ENCODE measurements at regions not wholly inside any gene's neighbourhood (a gene's known extent, or its start where the extent isn't known, plus 50 kb on each side); places are given as distances from the start of the nearest gene placed in this dataset.

DNA sequence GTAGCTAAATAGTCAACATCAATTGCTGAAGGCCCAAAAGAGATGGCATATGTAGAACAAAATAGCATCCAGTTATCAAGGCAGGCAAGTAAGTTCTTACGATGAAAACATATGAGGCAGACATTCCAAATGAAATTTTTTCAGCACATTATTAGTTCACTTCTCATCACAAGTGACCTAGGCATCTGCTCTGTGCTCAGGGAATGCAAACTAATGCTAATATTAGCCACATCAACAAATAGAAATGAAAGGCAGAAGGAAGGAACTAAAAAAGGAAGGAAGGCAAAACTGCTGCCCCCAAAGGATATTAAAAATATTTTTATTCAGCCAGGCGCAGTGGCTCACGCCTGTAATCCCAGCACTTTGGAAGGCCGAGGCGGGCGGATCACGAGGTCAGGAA is 51.2 kb upstream of the ROCK1 start:
- Histone ChIP-seq H3K36me3 (no peaks in the 10 kb centered on the region), H3K4me1 (ENCODE audit: control insufficient read depth in 1 of 2, low read depth in 2 of 2) (peaks cover 0 to 9% of the 10 kb centered on the region in 2 donors), H3K27me3 (replicated peaks; ENCODE audit: insufficient read depth) (no peaks in the 10 kb centered on the region), H3K4me3 (no peak overlapping the region), H3K27ac (no peak overlapping the region), H3K9me3 (no peaks in the 10 kb centered on the region)
- ATAC-seq (ENCODE audit: insufficient number of reproducible peaks, low FRiP score, low read depth) (no peak), DNase-seq (ENCODE audit: low spot score) (no peak)
- TF ChIP-seq, protein P1, sequence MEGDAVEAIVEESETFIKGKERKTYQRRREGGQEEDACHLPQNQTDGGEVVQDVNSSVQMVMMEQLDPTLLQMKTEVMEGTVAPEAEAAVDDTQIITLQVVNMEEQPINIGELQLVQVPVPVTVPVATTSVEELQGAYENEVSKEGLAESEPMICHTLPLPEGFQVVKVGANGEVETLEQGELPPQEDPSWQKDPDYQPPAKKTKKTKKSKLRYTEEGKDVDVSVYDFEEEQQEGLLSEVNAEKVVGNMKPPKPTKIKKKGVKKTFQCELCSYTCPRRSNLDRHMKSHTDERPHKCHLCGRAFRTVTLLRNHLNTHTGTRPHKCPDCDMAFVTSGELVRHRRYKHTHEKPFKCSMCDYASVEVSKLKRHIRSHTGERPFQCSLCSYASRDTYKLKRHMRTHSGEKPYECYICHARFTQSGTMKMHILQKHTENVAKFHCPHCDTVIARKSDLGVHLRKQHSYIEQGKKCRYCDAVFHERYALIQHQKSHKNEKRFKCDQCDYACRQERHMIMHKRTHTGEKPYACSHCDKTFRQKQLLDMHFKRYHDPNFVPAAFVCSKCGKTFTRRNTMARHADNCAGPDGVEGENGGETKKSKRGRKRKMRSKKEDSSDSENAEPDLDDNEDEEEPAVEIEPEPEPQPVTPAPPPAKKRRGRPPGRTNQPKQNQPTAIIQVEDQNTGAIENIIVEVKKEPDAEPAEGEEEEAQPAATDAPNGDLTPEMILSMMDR (IDR thresholded peaks at IDR 0.05) = no peak

DNA sequence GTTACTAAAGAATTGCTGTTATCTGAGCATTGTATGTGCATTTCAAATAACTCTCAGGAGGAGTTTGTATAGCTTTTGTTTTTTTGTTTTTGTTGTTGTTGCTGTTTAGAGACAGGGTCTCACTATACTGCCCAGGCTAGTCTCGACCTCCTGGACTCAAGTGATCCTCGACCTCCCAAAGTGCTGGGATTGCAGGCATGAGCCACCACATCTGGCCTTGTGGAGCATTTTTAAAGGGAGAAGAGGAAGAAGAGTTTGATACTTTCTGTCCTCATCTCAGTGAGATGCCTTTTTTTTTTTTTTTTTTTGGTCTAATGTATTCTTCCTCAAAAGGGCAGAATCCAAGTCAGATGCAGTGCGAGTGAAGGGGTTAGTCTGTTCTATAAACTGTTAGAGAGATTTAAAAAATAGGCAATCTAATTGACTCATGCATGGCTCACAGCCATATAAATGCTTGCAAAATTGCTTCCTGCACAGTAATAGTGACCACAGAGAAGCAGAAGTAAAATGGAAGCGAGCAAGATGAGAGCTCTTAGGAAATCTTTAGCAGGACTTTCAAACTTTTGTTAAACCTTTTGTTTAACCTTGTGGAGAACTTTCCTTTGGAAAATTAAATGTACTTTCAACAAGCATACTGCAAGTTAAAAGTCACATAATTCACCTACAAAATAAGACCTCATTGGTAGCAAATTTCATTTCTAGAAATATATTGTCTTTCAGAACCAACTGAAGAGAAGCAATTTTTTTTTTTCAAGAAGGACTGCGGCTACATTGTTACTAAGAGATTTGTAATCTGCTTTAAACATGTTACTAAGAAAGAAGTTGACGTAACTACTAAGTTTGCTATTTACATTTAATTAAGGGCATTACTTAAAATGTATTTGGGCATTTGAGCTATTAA is 52.3 kb upstream of the ROCK1 start:
- no peak for ATAC-seq (ENCODE audit: insufficient number of reproducible peaks, low FRiP score, low read depth)

DNA sequence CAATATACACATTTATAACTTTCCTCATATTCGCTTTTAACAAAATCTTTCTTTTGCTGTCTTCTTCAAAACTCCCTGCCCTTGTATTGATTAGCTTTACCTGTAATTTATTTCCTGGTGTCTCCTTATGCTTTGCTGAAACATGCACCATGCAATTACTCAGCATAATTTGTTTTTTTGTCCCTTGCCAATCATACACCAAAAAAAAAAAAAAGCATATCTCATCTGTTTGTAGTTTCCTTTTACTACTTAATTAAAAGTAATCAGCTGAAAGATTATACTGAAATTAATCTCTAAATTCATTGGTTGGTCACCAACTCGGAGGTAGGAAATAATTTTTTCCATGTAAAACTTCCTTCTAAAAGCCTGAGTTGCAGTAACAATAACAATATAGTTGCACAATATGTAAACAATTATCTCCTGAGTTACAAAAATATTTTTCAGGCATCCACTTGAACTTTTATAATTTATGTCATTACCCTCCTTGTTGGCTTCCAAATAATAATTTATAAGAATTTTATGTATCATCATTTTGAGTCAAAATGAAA is 53.0 kb upstream of the ROCK1 start:
- no peak for DNase-seq (ENCODE audit: low spot score)
- peaks cover 0 to 9% of the 10 kb centered on the region in 2 donors for H3K4me1 ChIP-seq (ENCODE audit: control insufficient read depth in 1 of 2, low read depth in 2 of 2)
- no peak for ATAC-seq (ENCODE audit: insufficient number of reproducible peaks, low FRiP score, low read depth)
- H3K9me3 ChIP-seq = no peaks in the 10 kb centered on the region
- no peaks in the 10 kb centered on the region for H3K27me3 ChIP-seq (replicated peaks; ENCODE audit: insufficient read depth)
- H3K4me3 ChIP-seq = no peak overlapping the region
- TF ChIP-seq, protein P1 (IDR thresholded peaks at IDR 0.05) = no peak
- H3K36me3 ChIP-seq = no peaks in the 10 kb centered on the region
- H3K27ac ChIP-seq = no peak overlapping the region

More for the DNA sequence above, 52.3 kb upstream of the ROCK1 start:
- Histone ChIP-seq H3K9me3 (no peaks in the 10 kb centered on the region), H3K4me3 (no peak overlapping the region), H3K27me3 (replicated peaks; ENCODE audit: insufficient read depth) (no peaks in the 10 kb centered on the region), H3K36me3 (no peaks in the 10 kb centered on the region), H3K4me1 (ENCODE audit: control insufficient read depth in 1 of 2, low read depth in 2 of 2) (peaks cover 0 to 9% of the 10 kb centered on the region in 2 donors), H3K27ac (no peak overlapping the region)
- no peak for DNase-seq (ENCODE audit: low spot score)
- TF ChIP-seq, protein P1 (IDR thresholded peaks at IDR 0.05) = no peak

DNA sequence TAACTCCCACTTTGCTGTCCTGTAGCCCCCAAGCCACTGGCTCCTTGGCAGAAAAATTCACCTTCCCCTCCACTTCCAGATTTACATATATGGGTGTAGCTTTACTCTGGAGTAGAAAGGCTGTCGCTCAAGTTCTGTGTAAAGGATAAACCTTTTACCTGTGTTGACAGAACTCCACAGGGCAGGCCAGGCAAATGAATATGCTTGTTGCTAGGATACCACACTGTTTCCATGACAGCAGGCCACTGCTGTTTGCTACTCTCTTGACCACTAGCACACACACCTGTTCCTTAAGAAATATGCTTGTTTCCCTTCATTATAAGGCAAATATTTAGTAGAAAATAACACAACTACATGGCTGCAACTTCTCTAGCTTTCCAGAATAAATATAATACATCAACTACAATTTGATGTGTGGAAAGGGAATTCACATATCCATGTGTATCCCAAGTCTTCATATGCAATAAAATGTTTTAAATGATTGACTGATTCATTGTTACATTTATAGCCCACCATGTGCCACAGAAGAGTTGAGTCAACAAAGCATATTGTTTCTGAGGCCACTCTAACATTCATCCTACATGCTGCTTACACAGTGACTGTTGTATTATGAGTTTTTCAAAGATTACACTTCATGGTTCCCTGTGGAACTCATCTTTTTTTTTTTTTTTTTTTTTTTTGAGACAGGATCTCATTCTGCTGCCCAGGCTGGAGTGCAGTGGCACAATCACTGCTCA is 56.2 kb upstream of the ROCK1 start:
- H3K36me3 ChIP-seq = no peaks in the 10 kb centered on the region
- H3K27ac ChIP-seq = no peak overlapping the region
- no peak for ATAC-seq (ENCODE audit: insufficient number of reproducible peaks, low FRiP score, low read depth)
- TF ChIP-seq, protein P1 (IDR thresholded peaks at IDR 0.05) = no peak
- H3K9me3 ChIP-seq = no peaks in the 10 kb centered on the region
- H3K27me3 ChIP-seq (replicated peaks; ENCODE audit: insufficient read depth) = no peaks in the 10 kb centered on the region
- DNase-seq (ENCODE audit: low spot score) = no peak
- H3K4me3 ChIP-seq = no peak overlapping the region
- H3K4me1 ChIP-seq (ENCODE audit: control insufficient read depth in 1 of 2, low read depth in 2 of 2) = peaks cover 0 to 11% of the 10 kb centered on the region in 2 donors

DNA sequence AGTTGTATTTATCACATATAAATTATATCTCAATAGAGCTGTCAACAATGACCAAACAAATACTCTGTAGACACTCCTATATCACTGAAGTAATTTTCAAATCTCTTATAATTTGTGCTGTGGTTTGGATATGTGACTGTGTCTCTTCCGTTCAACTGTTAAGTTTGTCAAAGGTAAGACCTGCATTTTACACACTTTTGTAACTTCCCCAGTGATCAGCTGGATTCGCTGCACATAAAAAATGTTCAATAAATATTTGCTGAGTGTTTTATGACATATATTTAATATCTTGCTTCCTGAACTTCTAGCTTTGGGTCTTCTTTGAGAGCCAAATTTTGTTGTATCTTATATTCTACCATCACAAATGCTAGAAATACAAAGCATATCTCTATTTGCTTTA is 57.3 kb upstream of the ROCK1 start:
- Histone ChIP-seq H3K4me3 (no peak overlapping the region), H3K4me1 (ENCODE audit: control insufficient read depth in 1 of 2, low read depth in 2 of 2) (peaks cover 0 to 12% of the 10 kb centered on the region in 2 donors), H3K9me3 (no peaks in the 10 kb centered on the region), H3K27me3 (replicated peaks; ENCODE audit: insufficient read depth) (no peaks in the 10 kb centered on the region), H3K27ac (no peak overlapping the region), H3K36me3 (no peaks in the 10 kb centered on the region)
- ATAC-seq (ENCODE audit: insufficient number of reproducible peaks, low FRiP score, low read depth) (no peak), DNase-seq (ENCODE audit: low spot score) (no peak)
- TF ChIP-seq, protein P1 (IDR thresholded peaks at IDR 0.05) = no peak

All from thoracic aorta (tissue), 2 donors.